Glomerular visceral epithelial cell (primary cell): ENCODE measurements at regions not wholly inside any gene's neighbourhood (a gene's known extent, or its start where the extent isn't known, plus 50 kb on each side); places are given as distances from the start of the nearest gene placed in this dataset.

Experiments used
- DNase-seq: peaks from one replicate; pipeline ENCODE4 v3.0.0-alpha.2; 2016; ENCODE audit errors: extremely low spot score

- no peak for DNase-seq
Measured at GRCh38 chr6:90918361-90918760, 331.5 kb upstream of the MAP3K7 start.

GRCh38 chr6:90917376-90917775 is 330.5 kb upstream of the MAP3K7 start:
- DNase-seq = no peak

GRCh38 chr6:90916968-90917367 is 330.1 kb upstream of the MAP3K7 start:
- no peak for DNase-seq

GRCh38 chr6:90915224-90915915 is 328.5 kb upstream of the MAP3K7 start:
- DNase-seq = no peak

GRCh38 chr6:90914312-90914711 is 327.4 kb upstream of the MAP3K7 start:
- no peak for DNase-seq

GRCh38 chr6:90913266-90913960 is 326.5 kb upstream of the MAP3K7 start:
- DNase-seq = no peak

- DNase-seq = no peak
Measured at GRCh38 chr6:90911642-90912041, 324.8 kb upstream of the MAP3K7 start.

- DNase-seq = no peak
Measured at GRCh38 chr6:90910893-90911292, 324.0 kb upstream of the MAP3K7 start.

- no peak for DNase-seq
Measured at GRCh38 chr6:90907931-90908655, 321.2 kb upstream of the MAP3K7 start.

- DNase-seq = no peak
Measured at GRCh38 chr6:90905351-90905750, 318.5 kb upstream of the MAP3K7 start.

- DNase-seq = no peak
Measured at GRCh38 chr6:90900034-90900433, 313.2 kb upstream of the MAP3K7 start.

- no peak for DNase-seq
Measured at GRCh38 chr6:90898763-90899162, 311.9 kb upstream of the MAP3K7 start.

- DNase-seq = no peak
Measured at GRCh38 chr6:90896075-90896547, 309.2 kb upstream of the MAP3K7 start.

GRCh38 chr6:90895299-90896074 is 308.6 kb upstream of the MAP3K7 start:
- peak; percentile 9 for DNase-seq

GRCh38 chr6:90894285-90895130 is 307.6 kb upstream of the MAP3K7 start:
- no peak for DNase-seq

- DNase-seq = no peak
Measured at GRCh38 chr6:90893400-90893799, 306.5 kb upstream of the MAP3K7 start.

GRCh38 chr6:90892271-90892670 is 305.4 kb upstream of the MAP3K7 start:
- DNase-seq = no peak

GRCh38 chr6:90891355-90891754 is 304.5 kb upstream of the MAP3K7 start:
- DNase-seq = no peak

GRCh38 chr6:90890683-90891330 is 303.9 kb upstream of the MAP3K7 start:
- DNase-seq = no peak

GRCh38 chr6:90887764-90888163 is 300.9 kb upstream of the MAP3K7 start:
- no peak for DNase-seq
